Ammon's horn (tissue), 1 donor: ENCODE measurements at regions not wholly inside any gene's neighbourhood (a gene's known extent, or its start where the extent isn't known, plus 50 kb on each side); places are given as distances from the start of the nearest gene placed in this dataset.
"Not testable (repeated sequence)": the region's sequence is repeated elsewhere in the genome, so short reads cannot be mapped to it uniquely, and the experiment has no call there.

ENCODE experiments used
- DNase-seq: peaks from one replicate; pipeline ENCODE4 v3.0.0-alpha.2; 2016; ENCODE audit warnings: low spot score

DNA sequence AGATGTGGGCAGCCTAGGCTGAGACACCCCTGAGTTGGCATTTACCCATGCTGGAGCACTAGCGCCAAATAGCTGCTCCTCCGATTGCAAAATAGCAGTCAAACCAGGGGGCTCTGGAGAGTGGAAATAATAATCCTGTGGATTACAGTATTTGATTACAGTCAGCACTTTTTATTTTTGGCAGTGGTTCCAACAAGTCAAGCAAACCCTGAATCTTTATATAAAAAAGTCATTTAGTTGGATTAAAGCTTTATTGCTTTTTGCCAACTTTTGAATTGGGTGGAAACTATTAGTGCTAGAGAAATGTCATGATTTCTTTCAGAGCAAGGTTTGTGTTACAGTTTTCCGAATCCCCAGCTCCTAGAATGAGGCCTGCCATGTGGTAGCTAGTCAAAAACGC, 99.3 kb upstream of the FAM20A start:
- DNase-seq: no peak

- no peak for DNase-seq
Measured at GRCh38 chr17:68699936-68700335, 98.8 kb upstream of the FAM20A start.

DNA sequence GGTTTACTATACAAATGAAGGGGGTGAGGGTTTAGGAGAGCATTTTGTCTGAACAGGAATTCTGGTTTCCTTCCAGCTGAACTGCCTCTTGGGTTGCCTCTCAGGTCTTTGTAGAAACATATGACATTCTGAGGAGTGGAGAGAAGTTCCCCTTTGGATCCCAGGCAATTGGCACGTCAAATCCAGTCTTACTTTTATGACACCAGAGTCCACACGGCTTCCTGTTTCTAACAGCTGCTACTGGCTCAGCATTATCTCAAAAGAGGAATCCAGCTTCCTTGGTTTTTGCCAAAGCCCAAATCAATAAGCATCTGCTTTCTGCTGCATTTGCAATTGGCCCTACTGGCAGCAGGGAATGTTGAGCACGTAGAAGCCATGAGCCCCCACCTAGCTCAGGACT, 97.6 kb upstream of the FAM20A start:
- peak; percentile 22 for DNase-seq

DNA sequence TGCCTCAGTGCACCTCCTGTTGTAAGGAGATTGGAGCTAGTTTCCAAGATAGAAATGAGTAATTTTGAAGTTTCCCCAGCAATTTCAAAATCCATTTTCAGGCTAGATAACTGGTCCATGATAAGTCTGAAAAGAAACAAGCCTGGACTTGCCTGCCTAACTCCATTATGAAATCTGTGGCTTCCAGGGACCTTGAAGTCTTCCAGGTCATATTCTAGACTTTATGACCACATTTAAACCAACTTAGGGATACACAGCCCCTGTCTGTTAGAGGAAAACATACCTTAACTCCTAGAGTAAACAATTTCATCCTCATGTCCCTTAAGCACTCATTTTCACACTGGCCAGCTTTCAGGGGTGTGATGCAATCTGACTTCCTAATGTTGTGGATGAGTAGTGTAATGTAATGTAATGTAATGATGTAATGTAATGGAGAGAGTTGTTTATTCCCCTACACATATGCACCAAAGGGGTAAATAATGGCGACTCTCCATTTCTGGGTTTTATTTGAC, 96.7 kb upstream of the FAM20A start:
- no peak for DNase-seq

- no peak for DNase-seq
Measured at GRCh38 chr17:68695659-68696058, 94.5 kb upstream of the FAM20A start.

- no peak for DNase-seq
Measured at GRCh38 chr17:68694791-68695485, 93.8 kb upstream of the FAM20A start.

- no peak for DNase-seq
Measured at GRCh38 chr17:68693896-68694295, 92.7 kb upstream of the FAM20A start.

DNA sequence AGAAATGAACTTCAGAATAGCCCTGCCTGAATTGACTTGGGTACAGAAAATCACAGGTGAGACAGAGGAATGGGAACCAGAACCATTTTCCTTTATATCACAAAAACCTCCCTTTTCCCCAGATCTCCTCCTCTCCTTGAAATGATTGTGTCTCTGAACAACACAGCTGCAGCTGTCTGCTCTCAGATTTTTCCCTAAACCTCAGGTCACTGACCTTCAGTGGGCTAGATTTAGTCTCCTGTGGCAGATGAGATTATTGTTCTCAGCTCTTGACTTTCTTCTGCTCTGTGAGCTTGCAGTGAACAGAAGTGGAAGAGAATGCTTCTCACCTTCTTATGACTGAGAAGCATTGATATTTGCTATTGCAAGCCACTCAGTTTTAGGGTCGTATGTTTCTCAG, 92.3 kb upstream of the FAM20A start:
- no peak for DNase-seq

- no peak for DNase-seq
Measured at GRCh38 chr17:68686108-68686988, 85.2 kb upstream of the FAM20A start.

DNA sequence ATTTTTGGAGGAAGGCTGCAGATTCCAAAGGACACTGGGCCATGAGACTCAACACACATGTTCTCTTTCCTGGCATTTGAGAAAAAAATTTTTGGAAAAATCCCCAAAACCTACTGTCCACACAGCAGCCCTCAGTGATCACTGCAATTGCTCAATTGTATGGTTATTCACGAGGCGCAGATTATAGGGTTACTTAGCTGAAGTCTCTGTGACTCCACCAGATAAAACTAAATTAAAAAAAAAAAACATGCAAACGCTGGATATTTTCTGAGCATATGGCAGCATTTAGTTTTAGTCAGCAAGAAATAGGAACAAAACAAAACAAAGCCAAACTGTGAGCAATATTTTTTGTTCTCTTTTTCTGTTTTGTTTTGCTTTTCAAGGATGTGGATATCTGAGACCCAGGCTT, 83.8 kb upstream of the FAM20A start:
- no peak for DNase-seq

GRCh38 chr17:68682903-68683302, 81.7 kb upstream of the FAM20A start:
- no peak for DNase-seq

- no peak for DNase-seq
Measured at GRCh38 chr17:68679882-68680281, 78.7 kb upstream of the FAM20A start.

DNA sequence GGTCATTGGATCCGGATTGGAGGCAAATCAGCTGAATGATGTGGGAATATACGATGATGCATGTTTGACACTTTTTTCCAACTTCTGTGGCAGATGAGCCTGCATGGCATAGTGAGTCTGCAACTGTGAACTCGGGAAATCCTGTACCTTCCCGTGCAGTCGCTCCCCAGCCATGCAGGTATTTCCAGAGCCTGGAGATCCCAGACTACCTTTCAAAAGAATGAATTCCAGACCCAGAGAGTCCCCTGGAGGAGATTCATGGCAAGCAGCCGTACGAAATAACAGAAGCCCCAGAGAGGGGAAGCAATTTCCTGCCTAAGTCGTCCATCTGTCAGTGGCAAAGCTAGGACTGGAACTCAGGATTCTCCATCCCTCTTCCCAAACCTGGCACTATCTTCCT, 75.7 kb upstream of the FAM20A start:
- no peak for DNase-seq

DNA sequence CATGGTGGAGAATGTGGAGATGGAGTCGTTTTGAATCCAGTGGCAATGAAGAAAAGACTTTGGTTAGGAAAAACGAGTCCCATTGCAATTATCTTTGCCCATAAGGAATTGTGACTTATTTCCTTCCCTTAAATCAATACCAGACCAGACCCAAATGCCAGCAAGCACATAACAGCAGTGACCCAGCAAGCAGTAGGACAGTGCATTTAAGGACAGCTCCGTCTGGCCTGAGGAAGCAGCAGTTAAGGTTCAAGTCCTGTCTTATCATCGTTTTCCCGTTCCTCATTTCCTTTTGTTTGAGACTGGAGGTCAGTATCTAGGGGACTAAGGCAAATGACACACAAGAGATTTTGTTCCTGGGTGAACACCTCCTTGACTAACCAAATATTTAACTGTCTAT, 74.6 kb upstream of the FAM20A start:
- DNase-seq: no peak

DNA sequence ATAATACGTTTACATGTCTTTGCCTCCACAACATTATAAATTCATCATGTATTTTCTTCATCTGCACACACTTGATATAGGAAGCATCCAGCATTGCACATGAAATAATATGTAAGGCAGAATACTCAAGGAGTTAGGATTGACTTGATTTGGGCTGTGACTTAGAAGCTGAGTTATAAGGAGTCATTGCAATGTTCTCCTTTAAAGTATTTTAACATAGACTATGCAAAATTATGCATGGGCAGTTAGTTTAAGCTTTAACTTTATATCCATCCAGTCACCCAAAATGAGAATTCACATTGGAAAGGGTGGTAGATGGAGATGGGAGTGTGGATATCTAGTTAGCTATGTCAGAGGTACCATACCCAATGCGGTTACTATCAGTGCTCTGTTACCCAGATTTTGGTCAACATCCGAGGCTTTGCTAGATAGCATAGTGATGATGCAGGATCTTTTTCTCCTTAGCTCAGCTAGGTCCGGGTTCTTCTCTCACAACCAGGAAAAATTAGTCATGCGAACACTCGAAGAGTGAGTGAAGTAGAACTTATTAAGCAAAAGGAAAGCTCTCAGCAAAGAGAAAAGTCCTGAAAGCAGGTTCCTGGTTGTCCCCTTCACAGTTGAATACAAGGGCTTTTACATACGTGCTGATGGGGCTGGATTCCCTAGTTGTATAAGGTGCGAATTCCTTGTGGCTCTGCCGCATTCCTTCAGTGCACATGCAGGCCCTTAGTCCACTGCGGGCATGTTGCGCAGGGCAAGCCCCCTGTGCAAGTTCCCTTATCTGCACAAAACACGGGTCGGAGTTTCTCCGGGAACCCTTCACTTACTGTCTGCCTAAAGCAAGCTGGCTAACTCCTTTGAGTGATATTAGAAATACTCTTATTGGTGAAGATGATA, 73.1 kb upstream of the FAM20A start:
- DNase-seq: no peak

DNA sequence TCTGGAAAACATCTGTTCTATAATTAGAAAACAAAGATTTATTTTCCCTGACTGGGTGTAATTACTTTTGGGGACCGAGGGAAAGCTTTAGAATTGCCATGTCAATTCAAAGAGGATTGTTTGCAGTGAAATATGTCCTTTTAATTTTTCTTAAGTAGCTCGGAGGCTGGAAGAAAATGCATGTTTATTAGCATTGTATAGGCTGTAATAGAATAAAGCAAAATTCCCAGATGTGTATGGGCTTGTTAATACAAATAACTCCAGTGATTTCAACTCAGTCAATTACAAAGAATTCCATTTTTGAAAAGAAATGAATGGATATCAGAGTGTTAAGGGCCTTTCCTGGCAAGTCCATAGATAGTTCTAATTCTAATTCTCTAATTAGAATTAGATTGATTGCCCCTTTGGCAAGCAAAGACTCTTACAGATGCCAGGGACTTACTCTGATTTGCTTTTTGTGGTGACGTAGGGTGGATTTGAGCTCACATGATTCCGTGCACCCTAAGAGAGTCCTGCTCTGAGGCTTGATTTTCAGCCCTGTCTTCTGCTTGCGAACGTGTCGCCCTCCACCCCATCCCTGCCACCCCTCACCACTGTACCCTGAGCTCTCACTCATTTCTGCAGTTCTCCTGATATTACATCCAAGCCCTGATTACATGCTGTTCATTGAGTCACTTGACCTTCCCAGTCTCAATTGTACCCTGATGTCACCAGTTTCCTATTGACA, 70.0 kb upstream of the FAM20A start:
- no peak for DNase-seq

DNA sequence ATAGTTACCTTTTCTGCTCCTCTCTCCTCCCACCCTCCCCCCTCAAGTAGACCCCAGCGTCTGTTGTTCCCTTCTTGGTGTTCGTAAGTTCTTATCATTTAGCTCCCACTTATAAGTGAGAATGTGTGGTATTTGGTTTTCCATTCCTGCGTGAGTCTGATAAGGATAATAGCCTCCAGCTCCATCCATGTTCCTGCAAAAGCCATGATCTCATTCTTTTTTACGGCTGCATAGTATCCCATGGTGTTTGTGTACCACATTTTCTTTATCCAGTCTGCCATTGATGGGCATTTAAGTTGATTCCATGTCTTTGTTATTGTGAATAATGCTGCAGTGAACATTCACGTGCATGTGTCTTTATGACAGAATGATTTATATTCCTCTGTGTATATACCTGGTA, 65.3 kb upstream of the FAM20A start:
- not testable (repeated sequence) for DNase-seq

DNA sequence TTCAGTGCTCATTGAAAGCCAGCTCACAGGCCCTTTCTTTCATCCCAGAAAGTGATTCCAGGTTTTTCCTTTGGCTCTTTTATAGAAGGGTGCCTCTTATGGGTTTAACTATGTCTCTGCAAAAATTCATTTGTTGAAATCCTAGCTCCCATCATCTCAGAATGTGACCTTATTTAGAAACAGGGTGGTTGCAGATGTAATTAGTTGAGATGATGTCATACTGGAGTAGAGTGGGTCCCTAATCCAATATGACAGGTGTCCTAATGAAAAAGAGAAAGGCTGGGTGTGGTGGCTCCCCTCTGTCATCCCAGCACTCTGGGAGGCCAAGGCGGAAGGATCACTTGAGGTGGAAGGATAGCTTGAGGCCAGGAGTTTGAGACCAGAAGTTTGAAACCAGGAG, 64.2 kb upstream of the FAM20A start:
- no peak for DNase-seq

DNA sequence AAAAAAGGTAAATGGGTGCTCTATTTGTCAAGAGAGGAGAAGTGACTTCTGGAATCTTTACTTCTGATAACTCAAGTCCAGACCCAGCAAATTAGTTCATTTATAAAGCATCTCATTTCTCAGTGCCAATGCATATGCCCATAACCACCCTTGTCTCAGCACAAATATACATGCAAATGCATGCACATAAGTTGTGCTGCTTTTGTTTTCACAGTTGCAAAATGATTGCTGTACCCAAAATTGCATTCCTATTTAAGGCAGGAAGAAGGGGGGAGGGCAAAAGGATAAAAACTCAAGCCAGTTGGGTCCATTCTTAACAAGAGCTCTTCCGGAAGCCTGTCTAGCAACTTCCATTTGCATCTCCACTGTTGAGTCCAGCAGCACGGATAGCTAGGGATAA, 61.3 kb upstream of the FAM20A start:
- DNase-seq: no peak

DNA sequence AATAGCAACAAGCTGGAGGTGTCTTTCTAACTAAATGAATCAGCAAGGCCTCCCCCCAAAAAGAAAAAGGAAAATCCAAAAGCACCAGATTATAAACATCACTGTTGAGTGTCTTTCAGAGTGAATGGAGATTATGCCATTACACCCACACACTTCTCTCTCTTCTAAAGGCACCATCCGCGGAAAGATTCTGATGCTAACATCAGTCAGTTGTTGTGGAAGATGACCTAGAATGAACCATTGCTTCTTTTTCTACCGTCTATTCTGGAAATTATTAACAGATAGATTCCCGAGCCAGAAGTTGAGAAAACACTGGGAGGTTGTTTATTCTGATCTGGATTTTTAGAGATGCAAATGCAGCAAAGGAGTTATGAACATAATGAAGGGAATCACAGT, 60.9 kb upstream of the FAM20A start:
- DNase-seq: no peak

DNA sequence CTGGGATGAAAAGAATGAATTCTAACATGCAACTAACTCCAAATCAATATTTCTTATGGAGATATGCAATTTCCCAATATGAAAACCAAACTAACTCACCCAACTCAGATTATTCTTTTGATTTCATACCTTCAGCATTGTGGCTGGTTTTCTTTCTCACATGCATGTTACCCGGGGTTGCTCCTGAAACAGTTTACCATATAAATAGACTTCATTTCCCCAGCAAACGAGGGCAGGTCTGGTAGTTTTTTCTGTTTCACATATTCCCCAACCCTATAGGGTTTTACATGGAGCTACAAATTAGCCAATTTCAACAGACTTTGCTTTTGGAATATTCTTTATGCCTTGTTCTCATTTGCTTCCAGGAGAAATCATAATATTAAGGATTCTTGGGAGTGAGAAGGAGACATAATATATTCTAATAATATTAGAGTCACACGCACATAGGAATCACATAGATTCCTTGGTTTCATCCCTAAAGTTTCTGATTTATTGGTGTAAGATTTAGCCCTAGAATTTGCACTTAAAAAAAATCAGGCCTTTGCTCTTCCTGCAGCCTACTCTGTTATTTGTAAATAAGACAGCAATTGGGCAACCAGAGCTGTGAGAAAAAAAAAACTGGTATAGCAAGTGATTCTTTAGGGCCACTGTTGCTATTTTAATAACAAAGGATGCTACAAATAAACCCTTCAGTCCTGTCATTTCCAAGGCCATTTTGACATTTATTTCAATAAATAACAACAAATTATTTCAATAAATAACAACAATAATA, 60.3 kb upstream of the FAM20A start:
- DNase-seq: no peak
